ENCODE measurements at regions not wholly inside any gene's neighbourhood (a gene's known extent, or its start where the extent isn't known, plus 50 kb on each side); places are given as distances from the start of the nearest gene placed in this dataset.
"Not testable (repeated sequence)": the region's sequence is repeated elsewhere in the genome, so short reads cannot be mapped to it uniquely, and the experiment has no call there.

DNA sequence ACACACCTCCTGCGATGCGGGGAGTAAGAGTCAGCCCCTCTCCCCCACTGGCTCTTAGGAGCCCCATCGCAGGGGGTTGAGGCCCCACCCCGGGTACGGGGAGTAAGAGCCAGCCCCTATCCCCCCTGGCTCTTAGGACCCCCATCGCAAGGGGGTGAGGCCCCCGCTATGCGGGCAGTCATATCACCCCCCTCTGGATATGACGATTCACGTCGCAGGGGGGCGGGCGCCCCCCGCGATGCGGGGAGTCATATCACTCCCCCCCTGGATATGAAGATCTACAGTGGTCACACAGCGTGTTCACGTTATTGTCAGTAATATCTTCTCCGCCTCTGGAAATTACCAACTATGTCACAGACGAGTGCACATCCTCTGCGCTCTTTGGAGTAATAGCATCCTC, 61.1 kb downstream of the DEFB131A start:
- DNase-seq = not testable (repeated sequence)

DNA sequence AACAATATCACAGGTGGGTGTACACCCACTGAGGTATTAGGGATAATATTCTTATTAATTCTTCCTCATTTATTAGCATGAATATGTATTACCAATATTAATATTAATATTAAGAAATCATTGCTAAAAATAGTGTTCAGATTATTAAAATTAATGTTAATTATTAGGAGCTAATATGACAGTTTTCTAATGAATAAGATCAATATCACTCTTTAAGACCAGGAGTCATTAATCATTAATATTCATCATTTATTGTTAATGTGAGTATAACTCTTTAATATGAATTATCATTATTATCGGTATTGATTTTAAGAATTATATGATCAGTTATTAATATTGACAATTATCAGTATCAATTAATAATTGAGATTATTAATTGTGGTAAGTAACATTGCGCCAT, 62.5 kb downstream of the DEFB131A start:
- not testable (repeated sequence) for DNase-seq

GRCh38 chr4:9512941-9513340, 68.7 kb downstream of the DEFB131A start:
- DNase-seq = not testable (repeated sequence)

GRCh38 chr4:9519631-9520030, 75.4 kb downstream of the DEFB131A start:
- not testable (repeated sequence) for DNase-seq

GRCh38 chr4:9522903-9523302, 78.7 kb downstream of the DEFB131A start:
- DNase-seq = not testable (repeated sequence)

DNA sequence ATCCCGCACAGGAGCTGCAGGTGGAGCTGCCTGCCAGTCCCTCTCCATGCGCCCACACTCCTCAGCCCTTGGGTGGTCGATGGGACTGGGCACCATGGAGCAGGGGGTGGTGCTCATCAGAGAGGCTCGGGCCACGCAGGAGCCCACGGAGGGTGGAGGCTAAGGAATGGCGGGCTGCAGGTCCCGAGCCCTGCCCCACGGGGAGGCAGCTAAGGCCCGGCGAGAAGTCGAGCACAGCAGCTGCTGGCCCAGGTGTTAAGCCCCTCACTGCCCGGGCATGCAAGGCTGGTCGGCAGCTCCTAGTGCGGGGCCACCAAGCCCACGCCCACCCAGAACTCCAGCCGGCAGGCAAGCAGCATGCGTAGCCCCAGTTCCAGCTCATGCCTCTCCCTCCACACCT, 80.2 kb downstream of the DEFB131A start:
- DNase-seq = not testable (repeated sequence)

DNA sequence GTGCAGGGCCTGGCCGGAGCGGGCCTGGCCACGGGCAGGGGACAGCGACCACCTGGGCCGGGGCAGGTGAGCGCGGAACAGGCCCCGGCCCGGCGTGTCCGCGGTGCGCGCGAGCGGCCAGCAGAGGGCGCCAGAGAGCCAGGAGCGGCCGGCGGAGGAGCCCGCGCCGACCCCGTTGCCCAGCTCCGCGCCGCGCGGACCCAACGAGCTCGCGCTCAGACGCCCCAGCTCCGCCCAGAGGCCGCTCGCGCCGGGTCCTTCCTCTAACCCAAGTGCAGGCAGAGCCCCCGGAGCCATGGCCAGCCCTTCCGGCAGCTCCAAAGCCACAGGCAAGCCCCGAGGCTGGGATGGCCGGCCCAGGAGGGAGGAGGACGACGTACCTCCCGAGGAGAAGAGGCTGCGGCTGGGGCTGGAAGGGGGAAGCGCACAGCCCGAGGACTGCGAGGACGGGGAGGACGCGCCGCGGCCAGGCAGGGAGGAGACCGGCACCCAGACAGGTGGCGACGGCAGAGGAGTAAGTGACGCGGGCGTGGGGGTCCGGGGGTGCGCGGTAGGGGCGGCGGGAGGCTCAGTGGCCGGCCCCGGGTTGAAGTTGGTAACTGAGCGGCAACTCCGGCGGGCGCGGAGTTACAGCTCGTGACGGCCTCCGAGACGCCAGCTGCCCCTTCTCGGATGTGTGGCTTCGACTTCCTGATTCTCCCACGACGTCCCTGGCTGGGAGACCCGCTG, 88.1 kb downstream of the DEFB131A start:
- DNase-seq = peak; percentile 78

- not testable (repeated sequence) for DNase-seq
Measured at GRCh38 chr4:9532863-9533192, 88.6 kb downstream of the DEFB131A start.

GRCh38 chr4:9537101-9537500, 92.9 kb downstream of the DEFB131A start:
- not testable (repeated sequence) for DNase-seq

GRCh38 chr4:9539939-9540520, 95.8 kb downstream of the DEFB131A start:
- DNase-seq = not testable (repeated sequence)

GRCh38 chr4:9541388-9541915, 97.2 kb downstream of the DEFB131A start:
- DNase-seq = not testable (repeated sequence)

DNA sequence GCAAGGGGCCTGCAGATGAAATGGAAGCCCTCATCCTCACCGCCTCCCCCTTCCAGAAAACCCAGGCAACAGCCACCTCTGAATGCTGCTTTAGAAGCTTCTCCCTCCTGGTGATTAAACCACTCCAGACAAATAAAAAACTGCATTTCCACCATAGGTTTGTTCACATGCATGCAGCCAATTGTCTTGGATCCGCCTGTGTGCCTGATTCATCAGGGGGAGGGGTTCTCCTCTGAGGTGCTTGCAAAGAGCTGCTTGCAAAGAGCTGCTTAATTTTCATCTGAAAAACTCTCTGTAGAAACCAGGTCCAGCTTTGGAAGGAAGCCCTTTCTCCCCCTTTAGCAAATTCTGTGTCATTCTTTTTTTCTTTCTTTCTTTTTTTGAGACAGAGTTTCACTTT, 100.6 kb downstream of the DEFB131A start:
- DNase-seq = not testable (repeated sequence)

DNA sequence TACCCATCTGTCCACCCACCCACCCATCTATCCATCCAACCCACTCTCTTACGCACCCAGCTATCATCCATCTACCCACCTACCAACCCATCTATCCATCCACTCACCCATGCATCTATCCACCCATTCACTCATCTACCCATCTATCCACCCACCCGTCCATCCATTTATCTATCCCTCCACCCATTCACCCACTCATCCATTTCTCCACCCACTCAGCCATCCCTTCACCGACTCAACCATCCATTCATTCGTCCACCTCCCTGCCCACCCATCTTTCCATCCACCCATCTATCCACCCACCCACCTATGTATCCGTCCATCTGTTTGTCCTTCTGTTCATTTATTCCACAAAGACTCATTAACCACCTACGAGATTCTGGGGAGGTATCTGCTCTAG, 103.3 kb downstream of the DEFB131A start:
- DNase-seq = not testable (repeated sequence)

GRCh38 chr4:9556076-9556475, 111.9 kb downstream of the DEFB131A start:
- not testable (repeated sequence) for DNase-seq

GRCh38 chr4:9577869-9578268, 133.7 kb downstream of the DEFB131A start:
- not testable (repeated sequence) for DNase-seq

DNA sequence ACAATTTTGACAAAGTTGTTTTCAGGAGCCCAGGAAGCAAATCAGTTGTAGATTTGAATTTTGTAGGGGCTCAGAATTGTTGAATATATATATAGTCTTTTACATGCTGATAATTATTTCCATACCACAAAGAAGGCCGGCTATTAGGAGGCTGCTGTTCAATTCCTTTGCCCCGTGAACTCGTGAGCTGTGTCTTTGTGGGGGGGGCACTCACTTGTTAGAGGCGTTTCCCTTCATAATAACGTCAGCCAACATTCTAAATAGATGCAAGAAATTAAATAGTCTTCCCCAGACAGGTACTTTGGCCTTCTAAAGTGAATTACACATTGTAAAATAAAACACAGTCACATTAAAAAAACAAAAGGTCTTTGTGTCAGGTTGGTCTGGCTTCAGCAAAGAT, 138.7 kb downstream of the DEFB131A start:
- not testable (repeated sequence) for DNase-seq

GRCh38 chr4:9592010-9592409, 147.8 kb downstream of the DEFB131A start:
- DNase-seq = no peak

GRCh38 chr4:9594948-9595347, 150.7 kb downstream of the DEFB131A start:
- no peak for DNase-seq

DNA sequence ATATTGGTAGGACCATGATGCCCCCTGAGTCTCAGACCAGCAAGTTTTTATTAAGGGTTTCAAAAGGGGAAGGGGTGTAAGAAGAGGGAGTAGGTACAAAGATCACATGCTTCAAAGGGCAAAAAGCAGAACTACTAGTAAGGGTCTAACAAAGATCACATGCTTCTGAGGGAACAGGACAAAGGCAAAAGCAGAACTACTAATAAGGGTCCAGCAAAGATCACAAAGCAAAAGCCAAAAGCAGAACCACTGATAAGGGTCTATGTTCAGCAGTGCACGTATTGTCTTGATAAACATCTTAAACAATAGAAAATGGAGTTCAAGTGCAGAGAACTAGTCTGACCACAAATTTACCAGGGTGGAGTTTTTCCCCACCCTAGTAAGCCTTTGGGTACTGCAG, 151.3 kb downstream of the DEFB131A start:
- DNase-seq = not testable (repeated sequence)

GRCh38 chr4:9599266-9599665, 155.1 kb downstream of the DEFB131A start:
- no peak for DNase-seq

DNA sequence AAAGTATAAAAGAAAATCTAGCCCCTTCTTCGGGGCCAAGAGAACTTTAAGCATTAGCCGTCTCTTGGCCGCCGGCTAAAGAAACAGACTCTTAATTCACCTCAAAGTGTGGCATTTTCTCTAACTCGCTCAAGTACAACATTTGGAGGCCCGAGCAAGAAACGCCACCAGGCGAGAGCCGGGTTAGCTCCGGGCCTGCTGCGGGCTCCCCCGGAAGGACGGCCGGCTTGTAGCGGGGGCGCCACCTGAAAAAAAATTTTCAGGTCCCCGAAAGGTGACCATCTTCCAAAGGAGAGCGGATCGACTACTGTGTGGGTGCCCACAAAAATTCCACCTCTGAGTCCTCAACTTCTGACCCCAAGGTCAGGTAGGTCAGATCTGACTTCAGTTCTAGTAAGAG, 156.0 kb downstream of the DEFB131A start:
- DNase-seq = no peak

DNA sequence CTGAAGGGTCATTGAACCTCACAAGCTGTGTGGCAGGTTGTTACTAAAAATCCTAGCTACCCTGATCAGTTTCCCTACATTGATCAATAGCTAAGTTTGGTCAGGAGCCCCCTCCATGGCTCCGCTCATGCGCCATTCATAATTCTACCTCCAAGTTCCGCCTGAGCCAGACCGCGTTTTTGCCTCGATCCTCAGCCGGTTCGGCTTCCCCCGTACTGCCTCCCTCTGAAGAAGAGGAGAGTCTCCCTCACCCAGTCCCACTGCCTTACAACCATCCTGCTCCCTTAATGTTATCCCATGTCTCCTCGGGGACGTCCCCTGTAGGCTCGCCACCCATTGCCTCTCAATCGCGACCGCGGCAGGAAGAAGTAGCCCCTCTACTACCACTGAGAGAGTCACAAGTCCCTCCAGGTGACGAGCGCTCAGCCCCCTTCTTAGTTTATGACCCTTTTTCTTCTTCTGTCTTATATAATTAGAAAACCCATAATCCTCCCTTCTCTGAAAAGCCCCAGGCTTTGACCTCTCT, 158.2 kb downstream of the DEFB131A start:
- no peak for DNase-seq

DNA sequence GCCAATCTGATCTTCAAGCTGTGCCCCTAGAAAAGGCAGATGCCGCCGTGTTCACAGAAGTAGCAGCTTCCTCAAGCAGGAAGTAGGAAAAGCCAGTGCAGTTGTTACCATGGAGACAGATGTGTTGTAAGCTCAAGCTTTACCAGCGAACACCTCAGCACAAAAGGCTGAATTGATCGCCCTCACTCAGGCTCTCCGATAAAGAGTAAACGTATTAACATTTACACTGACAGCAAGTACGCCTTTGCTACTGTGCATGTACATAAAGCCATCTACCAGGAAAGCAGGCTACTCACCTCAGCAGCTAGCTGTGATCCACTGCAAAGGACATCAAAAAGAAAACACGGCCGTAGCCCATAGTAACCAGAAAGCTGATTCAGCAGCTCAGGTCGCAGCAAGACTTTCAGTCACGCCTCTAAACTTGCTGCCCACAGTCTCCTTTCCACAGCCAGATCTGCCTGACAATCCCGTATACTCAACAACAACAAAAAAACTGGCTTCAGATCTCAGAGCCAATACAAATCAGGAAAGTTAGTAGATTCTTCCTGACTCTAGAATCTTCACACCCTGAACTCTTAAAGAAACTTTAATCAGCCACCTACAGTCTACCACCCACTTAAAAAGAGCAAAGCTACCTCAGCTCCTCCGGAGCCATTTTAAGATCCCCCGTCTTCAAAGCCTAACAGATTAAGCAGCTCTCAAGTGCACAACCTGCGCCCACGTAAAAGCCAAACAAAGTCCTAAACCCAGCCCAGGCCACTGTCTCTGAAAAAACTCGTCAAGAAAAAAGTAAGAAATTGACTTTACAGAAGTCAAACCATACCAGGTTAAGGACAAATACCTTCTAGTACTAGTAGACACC, 160.0 kb downstream of the DEFB131A start:
- not testable (repeated sequence) for DNase-seq

Measured in activated CD4-positive, CD25-positive, alpha-beta regulatory T cell treated with anti-CD3 and anti-CD28 coated beads, Interleukin-2, amount 50 U/mL, for 72 hours (primary cell).